ENCODE measurements at regions not wholly inside any gene's neighbourhood (a gene's known extent, or its start where the extent isn't known, plus 50 kb on each side); places are given as distances from the start of the nearest gene placed in this dataset.

DNA sequence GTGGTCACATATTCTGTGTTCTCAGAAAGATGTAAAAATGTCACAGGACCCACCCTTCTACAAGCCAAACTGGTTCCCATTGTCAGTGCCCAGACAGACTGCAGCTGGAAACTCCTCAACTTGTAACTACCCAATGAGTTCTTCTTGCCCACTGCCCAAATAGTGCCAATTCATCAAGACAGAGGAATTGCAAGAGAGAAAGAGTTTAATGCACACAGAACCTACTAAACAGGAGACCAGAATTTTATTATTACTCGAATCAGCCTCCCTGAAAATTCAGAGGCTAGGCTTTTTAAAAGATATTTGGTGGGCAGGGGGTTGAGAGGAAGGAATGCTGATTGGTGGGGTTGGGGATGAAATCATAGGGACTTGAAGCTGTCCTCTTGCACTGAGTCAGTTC, 184.1 kb downstream of the URB2 start:
- TF ChIP-seq, protein P1, sequence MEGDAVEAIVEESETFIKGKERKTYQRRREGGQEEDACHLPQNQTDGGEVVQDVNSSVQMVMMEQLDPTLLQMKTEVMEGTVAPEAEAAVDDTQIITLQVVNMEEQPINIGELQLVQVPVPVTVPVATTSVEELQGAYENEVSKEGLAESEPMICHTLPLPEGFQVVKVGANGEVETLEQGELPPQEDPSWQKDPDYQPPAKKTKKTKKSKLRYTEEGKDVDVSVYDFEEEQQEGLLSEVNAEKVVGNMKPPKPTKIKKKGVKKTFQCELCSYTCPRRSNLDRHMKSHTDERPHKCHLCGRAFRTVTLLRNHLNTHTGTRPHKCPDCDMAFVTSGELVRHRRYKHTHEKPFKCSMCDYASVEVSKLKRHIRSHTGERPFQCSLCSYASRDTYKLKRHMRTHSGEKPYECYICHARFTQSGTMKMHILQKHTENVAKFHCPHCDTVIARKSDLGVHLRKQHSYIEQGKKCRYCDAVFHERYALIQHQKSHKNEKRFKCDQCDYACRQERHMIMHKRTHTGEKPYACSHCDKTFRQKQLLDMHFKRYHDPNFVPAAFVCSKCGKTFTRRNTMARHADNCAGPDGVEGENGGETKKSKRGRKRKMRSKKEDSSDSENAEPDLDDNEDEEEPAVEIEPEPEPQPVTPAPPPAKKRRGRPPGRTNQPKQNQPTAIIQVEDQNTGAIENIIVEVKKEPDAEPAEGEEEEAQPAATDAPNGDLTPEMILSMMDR (IDR thresholded peaks at IDR 0.05) = no peak
- Histone ChIP-seq H3K4me3 (ENCODE audit: low read depth in 1 of 2, low read length in 1 of 2) (no peak overlapping the region), H3K36me3 (no peaks in the 10 kb centered on the region), H3K4me1 (ENCODE audit: control insufficient read depth in 1 of 2, insufficient read depth in 1 of 2, low read depth in 1 of 2, low read length in 1 of 2) (no peaks in the 10 kb centered on the region), H3K9me3 (peaks cover 6% of the 10 kb centered on the region), H3K27me3 (no peaks in the 10 kb centered on the region), H3K27ac (no peak overlapping the region)

GRCh38 chr1:229810961-229811360, 184.9 kb downstream of the URB2 start:
- Histone ChIP-seq H3K4me1 (ENCODE audit: control insufficient read depth in 1 of 2, insufficient read depth in 1 of 2, low read depth in 1 of 2, low read length in 1 of 2) (no peaks in the 10 kb centered on the region), H3K27me3 (no peaks in the 10 kb centered on the region), H3K27ac (no peak overlapping the region), H3K36me3 (no peaks in the 10 kb centered on the region), H3K9me3 (peaks cover 6% of the 10 kb centered on the region), H3K4me3 (ENCODE audit: low read depth in 1 of 2, low read length in 1 of 2) (no peak overlapping the region)
- TF ChIP-seq, protein P1 (IDR thresholded peaks at IDR 0.05) = no peak

DNA sequence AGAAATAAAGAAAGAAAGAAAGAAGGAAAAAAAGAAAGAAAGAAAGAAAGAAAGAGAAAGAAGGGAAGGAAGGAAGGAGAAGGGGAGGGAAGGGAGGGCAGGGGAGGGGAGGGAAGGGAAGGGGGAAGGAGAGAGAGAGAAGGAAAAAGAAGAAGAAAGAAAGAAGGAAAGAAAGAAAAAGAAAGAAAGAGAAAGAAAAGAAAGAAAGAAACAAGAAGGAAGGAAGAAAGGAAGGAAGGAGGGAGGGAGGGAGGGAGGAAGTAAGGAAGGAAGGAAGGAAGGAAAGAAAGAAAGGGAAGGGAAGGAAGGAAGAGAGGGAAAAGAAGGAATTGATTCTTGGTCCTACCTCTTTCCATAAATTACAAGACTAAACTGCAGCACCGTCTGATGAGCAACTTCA, 186.1 kb downstream of the URB2 start:
- Histone ChIP-seq H3K4me3 (ENCODE audit: low read depth in 1 of 2, low read length in 1 of 2) (no peak overlapping the region), H3K9me3 (peaks cover 6% of the 10 kb centered on the region), H3K36me3 (no peaks in the 10 kb centered on the region), H3K27me3 (no peaks in the 10 kb centered on the region), H3K4me1 (ENCODE audit: control insufficient read depth in 1 of 2, insufficient read depth in 1 of 2, low read depth in 1 of 2, low read length in 1 of 2) (no peaks in the 10 kb centered on the region), H3K27ac (no peak overlapping the region)
- TF ChIP-seq, protein P1 (IDR thresholded peaks at IDR 0.05) = no peak

- Histone ChIP-seq H3K27ac (no peak overlapping the region), H3K27me3 (no peaks in the 10 kb centered on the region), H3K4me3 (ENCODE audit: low read depth in 1 of 2, low read length in 1 of 2) (no peak overlapping the region), H3K36me3 (no peaks in the 10 kb centered on the region), H3K4me1 (ENCODE audit: control insufficient read depth in 1 of 2, insufficient read depth in 1 of 2, low read depth in 1 of 2, low read length in 1 of 2) (no peaks in the 10 kb centered on the region), H3K9me3 (peaks cover 6% of the 10 kb centered on the region)
- TF ChIP-seq, protein P1 (IDR thresholded peaks at IDR 0.05) = no peak
These were observed 186.6 kb downstream of the URB2 start for GRCh38 chr1:229812693-229813092.

DNA sequence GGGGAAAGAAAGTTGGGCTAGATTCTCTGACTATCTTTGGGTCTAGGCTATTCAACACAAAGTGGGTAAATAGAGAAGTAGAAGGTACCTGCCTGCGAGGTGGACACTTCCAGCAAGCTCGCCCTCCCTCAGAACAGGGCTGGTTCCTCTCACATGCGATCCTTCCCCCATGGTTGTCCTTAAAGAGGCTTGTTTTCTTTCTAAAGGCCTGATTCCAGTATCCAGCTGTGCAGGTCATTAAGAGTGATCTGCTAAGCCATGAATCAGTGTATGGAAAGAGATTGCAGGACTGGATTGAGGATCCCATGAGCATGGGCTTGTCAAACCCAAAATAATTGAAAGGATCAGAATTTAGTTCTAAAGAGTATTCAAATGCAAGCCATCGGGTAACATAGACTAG, 189.0 kb downstream of the URB2 start:
- TF ChIP-seq, protein P1 (IDR thresholded peaks at IDR 0.05) = no peak
- H3K4me1 ChIP-seq (ENCODE audit: control insufficient read depth in 1 of 2, insufficient read depth in 1 of 2, low read depth in 1 of 2, low read length in 1 of 2) = no peaks in the 10 kb centered on the region
- no peak overlapping the region for H3K4me3 ChIP-seq (ENCODE audit: low read depth in 1 of 2, low read length in 1 of 2)

GRCh38 chr1:229815961-229816360, 189.9 kb downstream of the URB2 start:
- Histone ChIP-seq H3K27me3 (no peaks in the 10 kb centered on the region), H3K9me3 (no peaks in the 10 kb centered on the region), H3K27ac (no peak overlapping the region), H3K36me3 (no peaks in the 10 kb centered on the region), H3K4me3 (ENCODE audit: low read depth in 1 of 2, low read length in 1 of 2) (no peak overlapping the region), H3K4me1 (ENCODE audit: control insufficient read depth in 1 of 2, insufficient read depth in 1 of 2, low read depth in 1 of 2, low read length in 1 of 2) (no peaks in the 10 kb centered on the region)
- TF ChIP-seq, protein P1 (IDR thresholded peaks at IDR 0.05) = no peak

More for the DNA sequence above, 189.0 kb downstream of the URB2 start:
- no peaks in the 10 kb centered on the region for H3K36me3 ChIP-seq
- peaks cover 3% of the 10 kb centered on the region for H3K9me3 ChIP-seq
- no peak overlapping the region for H3K27ac ChIP-seq
- H3K27me3 ChIP-seq = no peaks in the 10 kb centered on the region
